GM21529 (cell line): ENCODE measurements at regions not wholly inside any gene's neighbourhood (a gene's known extent, or its start where the extent isn't known, plus 50 kb on each side); places are given as distances from the start of the nearest gene placed in this dataset.
"Not testable (repeated sequence)": the region's sequence is repeated elsewhere in the genome, so short reads cannot be mapped to it uniquely, and the experiment has no call there.

Experiments
- ATAC-seq: cut with Tn5 transposase; IDR thresholded peaks from one replicate; pipeline ENCODE4 v1.9.1; 2021; ENCODE audit not compliant: unreplicated experiment

- ATAC-seq: not testable (repeated sequence)
Observed at GRCh38 chr1:149157409-149157808, 54.1 kb upstream of the NBPF9 start.

GRCh38 chr1:149158308-149158707 is 55.0 kb upstream of the NBPF9 start:
- not testable (repeated sequence) for ATAC-seq

GRCh38 chr1:149163063-149163444 is 59.7 kb upstream of the NBPF9 start:
- peak; percentile 70 for ATAC-seq

GRCh38 chr1:149174765-149175164 is 71.4 kb upstream of the NBPF9 start:
- not testable (repeated sequence) for ATAC-seq

- not testable (repeated sequence) for ATAC-seq
Observed at GRCh38 chr1:149175812-149176211, 72.5 kb upstream of the NBPF9 start.

- ATAC-seq: not testable (repeated sequence)
Observed at GRCh38 chr1:149176453-149177316, 73.3 kb upstream of the NBPF9 start.

- not testable (repeated sequence) for ATAC-seq
Observed at GRCh38 chr1:149190742-149191141, 87.4 kb upstream of the NBPF9 start.

GRCh38 chr1:149196651-149197050 is 93.3 kb upstream of the NBPF9 start:
- ATAC-seq: not testable (repeated sequence)

- not testable (repeated sequence) for ATAC-seq
Observed at GRCh38 chr1:149200567-149200966, 97.2 kb upstream of the NBPF9 start.

GRCh38 chr1:149202283-149202682 is 98.9 kb upstream of the NBPF9 start:
- not testable (repeated sequence) for ATAC-seq

GRCh38 chr1:149204396-149204795 is 101.0 kb upstream of the NBPF9 start:
- ATAC-seq: not testable (repeated sequence)

GRCh38 chr1:149208836-149209235 is 105.5 kb upstream of the NBPF9 start:
- not testable (repeated sequence) for ATAC-seq

- peak; percentile 78 for ATAC-seq
Observed at GRCh38 chr1:149211757-149212420, 108.5 kb upstream of the NBPF9 start.

GRCh38 chr1:149212946-149213345 is 109.6 kb upstream of the NBPF9 start:
- not testable (repeated sequence) for ATAC-seq

GRCh38 chr1:149213673-149214072 is 110.3 kb upstream of the NBPF9 start:
- ATAC-seq: not testable (repeated sequence)

GRCh38 chr1:149218080-149218988 is 115.0 kb upstream of the NBPF9 start:
- not testable (repeated sequence) for ATAC-seq

GRCh38 chr1:149219539-149219938 is 116.2 kb upstream of the NBPF9 start:
- ATAC-seq: not testable (repeated sequence)

GRCh38 chr1:149220463-149221074 is 117.2 kb upstream of the NBPF9 start:
- not testable (repeated sequence) for ATAC-seq

GRCh38 chr1:149227933-149228665 is 124.7 kb upstream of the NBPF9 start:
- not testable (repeated sequence) for ATAC-seq
